Activated CD4-positive, alpha-beta memory T cell treated with anti-CD3 and anti-CD28 coated beads for 36 hours (primary cell): ENCODE measurements at regions not wholly inside any gene's neighbourhood (a gene's known extent, or its start where the extent isn't known, plus 50 kb on each side); places are given as distances from the start of the nearest gene placed in this dataset.

Experiments
- CTCF ChIA-PET: fragments of 350-600 bp; sonication (Branson Sonifier 250); formaldehyde crosslinking; loops from one replicate; lab custom pipeline; 2021; ENCODE audit warnings: antibody characterized with exemption, inconsistent platforms; lab: Charles Lee
- POLR2A ChIA-PET: fragments of 350-600 bp; sonication (Branson Sonifier 250); formaldehyde crosslinking; loops from one replicate; lab custom pipeline; 2021; ENCODE audit warnings: antibody characterized with exemption; lab: Charles Lee
- DNase-seq: peaks from one replicate; pipeline ENCODE4 v3.0.0-alpha.2; 2020
- H3K27ac Mint-ChIP-seq: one replicate; pipeline ENCODE4 v1.8.0; 2021; ENCODE audit warnings: mixed read lengths
- H3K27me3 Mint-ChIP-seq: one replicate; pipeline ENCODE4 v1.8.0; 2021; ENCODE audit warnings: mixed read lengths
- H3K36me3 Mint-ChIP-seq: one replicate; pipeline ENCODE4 v1.8.0; 2021; ENCODE audit warnings: mixed read lengths
- H3K4me1 Mint-ChIP-seq: one replicate; pipeline ENCODE4 v1.8.0; 2021; ENCODE audit warnings: low read depth, mixed read lengths
- H3K4me3 Mint-ChIP-seq: one replicate; pipeline ENCODE4 v1.8.0; 2021; ENCODE audit warnings: mild to moderate bottlenecking, mixed read lengths
- H3K9me3 Mint-ChIP-seq: one replicate; pipeline ENCODE4 v1.8.0; 2021; ENCODE audit warnings: mixed read lengths
- intact Hi-C: fragments of 100-400 bp; cut with micrococcal nuclease; formaldehyde crosslinking; loops from one replicate; pipeline ENCODE4 v1.15.1; 2023

DNA sequence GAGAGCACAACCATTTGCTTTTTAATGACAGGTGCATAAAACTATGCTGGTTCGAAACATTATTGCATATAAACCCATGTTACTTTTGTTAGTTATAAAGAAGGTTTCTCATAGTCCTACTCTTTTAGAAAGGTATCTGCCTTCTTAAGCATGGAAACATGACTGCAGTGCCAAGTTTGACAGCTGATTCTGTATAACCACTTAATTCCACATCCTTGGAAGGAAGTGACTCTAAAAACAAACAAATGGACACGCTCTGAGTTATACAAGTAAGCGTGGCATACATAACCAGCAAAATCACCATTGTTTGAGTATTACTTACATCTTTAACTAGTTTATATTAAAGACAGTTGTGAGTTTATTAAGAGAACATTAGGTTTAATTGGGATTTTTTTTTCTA, 125.0 kb upstream of the HDGFL1 start:
- Mint-ChIP-seq H3K27me3 (no peaks in the 10 kb centered on the region), H3K4me3 (no peak overlapping the region), H3K27ac (no peak overlapping the region), H3K9me3 (no peaks in the 10 kb centered on the region), H3K4me1 (no peaks in the 10 kb centered on the region), H3K36me3 (no peaks in the 10 kb centered on the region)
- DNase-seq, result no peak
- intact Hi-C loops, result no loop called here
- ChIA-PET POLR2A (no interaction called here), CTCF (no interaction called here)

DNA sequence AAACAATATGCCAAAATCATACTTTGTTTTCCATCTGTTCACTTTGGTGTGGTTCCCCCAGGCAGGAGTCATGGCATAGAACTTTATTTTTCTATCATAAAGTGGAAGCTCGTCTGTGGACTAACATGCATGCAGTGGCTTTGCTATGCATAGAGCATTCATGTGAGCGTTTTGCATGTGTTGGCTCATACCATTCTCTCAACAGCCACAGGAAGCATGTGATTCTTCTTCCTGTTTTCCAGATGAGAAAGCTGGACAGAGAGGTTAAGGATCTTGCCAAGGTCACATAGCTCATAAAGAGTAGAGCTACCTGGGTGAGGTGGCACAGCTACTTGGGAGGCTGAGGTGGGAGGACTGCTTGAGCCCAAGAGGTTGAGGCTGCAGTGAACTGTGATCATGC, 123.4 kb upstream of the HDGFL1 start:
- Mint-ChIP-seq H3K27ac (no peak overlapping the region), H3K4me3 (no peak overlapping the region), H3K27me3 (no peaks in the 10 kb centered on the region), H3K36me3 (no peaks in the 10 kb centered on the region), H3K9me3 (no peaks in the 10 kb centered on the region), H3K4me1 (no peaks in the 10 kb centered on the region)
- intact Hi-C loops, result no loop called here
- ChIA-PET CTCF (interaction anchor here (0.6 kb wide), 1 partner anchor 1071 kb away, joined by 3 read pairs; no protein-coding TSS in a partner anchor), POLR2A (no interaction called here)
- no peak for DNase-seq

DNA sequence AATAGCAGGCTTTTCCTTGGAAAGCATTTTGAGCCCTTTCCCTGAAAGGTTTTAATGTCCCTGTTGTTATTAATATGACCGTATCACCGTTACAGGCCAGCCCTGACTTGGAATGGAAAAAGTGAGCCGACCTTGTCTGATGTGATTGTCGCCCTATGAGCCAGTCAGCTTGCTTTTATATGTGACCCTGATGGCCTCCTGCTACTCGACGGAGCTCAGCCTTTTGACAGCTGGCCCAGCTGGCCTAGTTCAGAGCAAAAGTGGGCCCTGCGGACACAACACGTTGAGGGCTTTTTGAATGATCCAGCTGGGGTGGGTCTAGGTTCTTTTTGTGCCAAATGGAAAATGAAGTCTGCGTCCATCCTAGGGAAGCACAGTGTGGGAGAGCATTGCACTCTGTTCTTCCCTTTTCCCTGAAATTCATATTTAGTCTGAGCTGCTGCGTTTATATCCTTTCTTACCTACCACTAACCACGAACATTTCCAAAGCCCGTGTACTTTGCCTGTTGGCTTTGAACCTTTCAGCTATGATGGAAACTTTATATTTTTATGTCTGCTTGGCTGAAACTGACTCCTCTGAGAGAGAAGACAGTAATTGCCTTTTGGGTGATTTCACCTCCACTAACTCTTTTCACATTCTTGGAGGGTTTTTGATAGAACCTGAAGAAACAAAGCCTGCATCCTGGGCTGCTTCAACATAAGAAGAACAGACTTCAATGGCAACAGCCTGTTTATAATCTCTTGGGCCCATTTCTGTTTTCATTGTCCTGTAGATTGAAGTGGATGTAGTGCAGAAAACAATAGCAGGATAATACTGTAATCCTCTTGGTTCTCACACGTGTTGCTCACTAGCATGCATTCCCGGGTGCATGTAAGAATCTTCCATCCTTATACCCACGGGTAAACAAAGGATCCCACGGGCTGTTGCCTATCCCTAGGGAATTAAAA, 121.8 kb upstream of the HDGFL1 start:
- no peak for DNase-seq
- H3K4me1 Mint-ChIP-seq, result no peaks in the 10 kb centered on the region
- H3K9me3 Mint-ChIP-seq, result no peaks in the 10 kb centered on the region
- ChIA-PET POLR2A (no interaction called here), CTCF (no interaction called here)
- H3K27ac Mint-ChIP-seq, result no peak overlapping the region
- no peaks in the 10 kb centered on the region for H3K27me3 Mint-ChIP-seq
- intact Hi-C loops, result no loop called here
- no peaks in the 10 kb centered on the region for H3K36me3 Mint-ChIP-seq
- no peak overlapping the region for H3K4me3 Mint-ChIP-seq

DNA sequence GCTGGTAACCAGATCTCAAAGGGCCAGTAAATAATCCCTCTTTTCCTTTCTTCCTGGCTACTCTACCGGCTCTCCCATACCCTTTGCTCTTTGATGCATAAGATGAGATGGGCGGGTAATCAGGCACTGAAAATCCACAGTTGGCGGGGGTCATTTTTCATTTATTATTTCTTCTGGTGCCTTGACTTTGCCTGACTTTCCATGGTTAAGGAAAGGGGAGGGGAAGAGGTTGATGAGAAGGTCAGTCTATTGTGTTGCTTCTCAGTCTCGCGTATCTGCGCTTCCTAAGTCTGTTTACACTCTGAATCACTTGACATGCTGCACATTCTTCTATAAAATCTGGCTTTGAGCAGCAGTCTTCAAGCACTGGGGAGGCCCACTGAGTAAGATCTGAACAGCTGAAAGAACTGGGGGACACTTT, 121.1 kb upstream of the HDGFL1 start:
- CTCF ChIA-PET, result no interaction called here
- Mint-ChIP-seq H3K27me3 (no peaks in the 10 kb centered on the region), H3K36me3 (no peaks in the 10 kb centered on the region), H3K27ac (no peak overlapping the region), H3K4me1 (no peaks in the 10 kb centered on the region), H3K9me3 (no peaks in the 10 kb centered on the region), H3K4me3 (no peak overlapping the region)
- intact Hi-C loops, result no loop called here
- no peak for DNase-seq
- POLR2A ChIA-PET, result no interaction called here

DNA sequence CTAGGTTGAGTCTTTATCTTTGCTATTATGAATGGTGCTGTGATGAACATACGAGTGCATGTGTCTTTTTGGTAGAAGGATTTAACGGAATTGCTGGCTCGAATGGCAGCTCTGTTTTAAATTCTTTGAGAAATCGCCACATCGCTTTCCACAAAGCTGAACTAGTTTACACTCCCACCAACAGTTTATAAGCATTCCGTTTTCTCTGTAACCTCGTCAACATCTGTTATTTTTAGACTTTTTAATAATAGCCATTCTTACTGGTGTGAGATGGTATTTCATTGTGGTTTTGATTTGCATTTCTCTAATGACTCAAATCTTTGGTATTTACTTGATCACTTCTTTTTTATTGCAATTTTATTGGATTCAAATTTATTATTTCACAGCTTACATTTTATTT, 117.4 kb upstream of the HDGFL1 start:
- Mint-ChIP-seq H3K36me3 (no peaks in the 10 kb centered on the region), H3K4me3 (no peak overlapping the region)
- POLR2A ChIA-PET, result no interaction called here

DNA sequence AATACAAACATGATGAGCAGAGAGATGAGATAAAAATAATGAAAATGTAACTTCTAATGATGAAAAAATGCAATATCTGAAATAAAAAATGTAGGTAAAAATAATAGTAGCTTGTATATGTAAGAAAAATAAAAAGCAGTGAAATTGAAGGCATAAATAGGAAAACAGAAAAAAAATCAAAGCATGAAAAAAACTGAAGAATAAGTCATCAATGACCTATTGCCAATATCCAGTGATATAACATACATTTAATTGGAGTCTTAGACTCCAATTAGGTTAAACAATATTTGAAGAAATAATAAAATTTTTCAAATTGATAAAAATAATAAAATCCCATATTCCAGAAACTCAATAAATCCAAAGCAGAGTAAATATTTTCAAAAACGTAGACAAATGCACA, 114.0 kb upstream of the HDGFL1 start:
- no peaks in the 10 kb centered on the region for H3K4me1 Mint-ChIP-seq
- no peaks in the 10 kb centered on the region for H3K36me3 Mint-ChIP-seq
- ChIA-PET CTCF (no interaction called here), POLR2A (no interaction called here)
- no peak overlapping the region for H3K4me3 Mint-ChIP-seq
- H3K9me3 Mint-ChIP-seq, result peaks cover 9% of the 10 kb centered on the region
- no peak for DNase-seq
- H3K27ac Mint-ChIP-seq, result no peak overlapping the region
- intact Hi-C loops, result no loop called here
- no peaks in the 10 kb centered on the region for H3K27me3 Mint-ChIP-seq

More for the DNA sequence above, 117.4 kb upstream of the HDGFL1 start:
- Mint-ChIP-seq H3K27me3 (no peaks in the 10 kb centered on the region), H3K4me1 (no peaks in the 10 kb centered on the region), H3K9me3 (no peaks in the 10 kb centered on the region), H3K27ac (no peak overlapping the region)
- CTCF ChIA-PET, result no interaction called here
- DNase-seq, result no peak
- intact Hi-C loops, result no loop called here

DNA sequence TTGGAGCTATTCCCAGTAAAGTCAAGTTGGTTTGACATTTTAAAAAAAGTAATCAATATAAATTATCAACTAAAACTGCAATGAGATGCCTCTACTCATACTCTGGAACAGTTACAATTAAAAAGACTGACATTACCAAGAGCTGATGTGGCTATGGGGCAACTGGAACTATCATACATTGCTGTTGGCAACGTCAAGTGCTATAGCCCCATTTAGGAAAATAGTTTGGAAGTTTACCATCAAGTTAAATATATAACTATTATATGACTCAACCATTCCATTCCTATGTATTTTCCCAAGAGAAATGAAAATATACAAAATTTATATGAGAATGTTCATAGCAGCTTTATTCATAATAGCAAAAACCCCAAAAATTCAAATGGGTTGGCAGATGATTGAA, 111.4 kb upstream of the HDGFL1 start:
- peaks cover 11% of the 10 kb centered on the region for H3K9me3 Mint-ChIP-seq
- no peaks in the 10 kb centered on the region for H3K27me3 Mint-ChIP-seq
- intact Hi-C loops, result no loop called here
- no peaks in the 10 kb centered on the region for H3K4me1 Mint-ChIP-seq
- H3K27ac Mint-ChIP-seq, result no peak overlapping the region
- ChIA-PET CTCF (no interaction called here), POLR2A (no interaction called here)
- H3K4me3 Mint-ChIP-seq, result no peak overlapping the region
- no peaks in the 10 kb centered on the region for H3K36me3 Mint-ChIP-seq
- DNase-seq, result no peak

DNA sequence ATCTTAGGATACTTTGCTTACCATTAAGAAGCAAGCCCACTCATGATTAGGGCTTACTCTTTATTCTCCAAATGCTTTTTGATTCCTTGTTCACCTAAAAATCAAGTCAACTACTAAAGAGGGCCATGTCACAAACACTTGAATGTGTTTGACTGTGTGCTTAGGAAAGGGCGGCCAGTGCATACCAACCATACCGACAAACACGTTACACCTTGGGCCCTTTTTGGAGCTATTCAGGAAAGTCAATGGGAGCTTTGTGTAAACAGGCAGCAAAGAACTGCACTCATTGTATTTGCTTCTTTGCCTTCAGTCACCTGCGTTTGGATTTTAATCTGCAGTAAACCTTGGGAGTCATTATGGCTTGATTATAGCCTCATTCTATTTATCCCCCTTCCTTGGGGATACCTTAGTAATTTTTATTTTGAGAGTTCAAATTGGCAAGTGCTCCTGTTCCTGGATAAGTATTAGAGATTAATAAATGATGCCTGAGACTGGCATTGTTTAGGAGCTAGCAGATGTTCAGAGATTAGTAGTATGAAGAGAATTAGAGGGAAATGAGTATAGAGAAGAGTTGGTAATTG, 102.6 kb upstream of the HDGFL1 start:
- no peaks in the 10 kb centered on the region for H3K4me1 Mint-ChIP-seq
- DNase-seq, result no peak
- no peaks in the 10 kb centered on the region for H3K27me3 Mint-ChIP-seq
- CTCF ChIA-PET, result no interaction called here
- POLR2A ChIA-PET, result no interaction called here
- H3K36me3 Mint-ChIP-seq, result no peaks in the 10 kb centered on the region
- H3K9me3 Mint-ChIP-seq, result peaks cover 4% of the 10 kb centered on the region
- no peak overlapping the region for H3K27ac Mint-ChIP-seq
- no peak overlapping the region for H3K4me3 Mint-ChIP-seq
- intact Hi-C loops, result no loop called here

DNA sequence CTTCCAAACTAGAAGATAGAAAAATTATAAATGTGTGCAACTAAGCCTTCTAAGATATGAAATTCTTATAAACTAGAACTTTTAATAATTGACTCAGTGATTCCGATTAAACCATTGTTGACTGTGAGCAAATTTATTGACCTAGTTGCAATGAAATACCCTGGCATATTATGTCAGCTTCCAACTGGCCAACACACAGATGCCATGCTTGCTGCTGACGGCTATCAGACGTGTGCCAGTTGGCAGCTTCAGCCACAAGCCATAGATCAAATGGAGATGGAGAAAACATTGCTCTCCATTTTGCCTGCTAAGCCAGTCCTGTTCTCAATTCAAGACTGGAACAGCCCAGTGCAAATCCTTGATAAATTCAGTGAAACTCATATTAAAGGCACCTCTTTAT, 101.7 kb upstream of the HDGFL1 start:
- no peak for DNase-seq
- CTCF ChIA-PET, result no interaction called here
- Mint-ChIP-seq H3K9me3 (peaks cover 7% of the 10 kb centered on the region), H3K4me3 (no peak overlapping the region), H3K27me3 (no peaks in the 10 kb centered on the region), H3K27ac (no peak overlapping the region), H3K36me3 (no peaks in the 10 kb centered on the region), H3K4me1 (no peaks in the 10 kb centered on the region)
- intact Hi-C loops, result no loop called here
- POLR2A ChIA-PET, result no interaction called here

DNA sequence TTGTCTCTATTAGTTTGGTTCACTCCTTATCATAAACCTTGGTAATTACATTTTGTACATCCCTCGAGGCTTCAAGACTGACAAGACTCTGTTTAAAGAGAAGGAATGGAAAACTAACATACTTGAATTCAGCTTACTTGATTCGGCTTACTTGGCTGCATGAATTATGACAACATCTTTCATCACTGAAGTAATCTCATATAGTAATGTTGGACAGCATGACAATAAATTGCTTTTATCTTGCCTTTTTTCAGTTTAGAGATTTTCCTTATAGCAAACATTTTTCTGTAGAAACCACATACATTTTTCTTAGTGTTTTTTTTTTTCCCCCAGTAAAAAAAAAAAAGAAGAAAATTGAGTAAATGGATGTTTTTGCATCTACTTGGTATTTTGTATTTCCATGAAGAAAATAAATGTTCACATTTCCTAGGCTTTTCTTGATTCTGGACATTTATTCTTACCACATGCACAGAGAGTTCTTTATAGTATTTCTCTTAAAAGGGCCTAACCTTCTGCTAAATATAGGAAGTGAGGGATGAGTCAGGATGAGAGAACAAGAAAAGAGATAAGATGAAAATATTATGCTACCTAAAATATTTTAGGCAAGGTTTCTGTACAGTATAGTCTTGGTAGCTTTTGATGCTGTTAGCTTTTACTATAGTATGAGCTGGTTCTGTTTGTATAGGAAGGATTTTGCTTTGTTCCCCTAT, 101.0 kb upstream of the HDGFL1 start:
- no peaks in the 10 kb centered on the region for H3K27me3 Mint-ChIP-seq
- H3K9me3 Mint-ChIP-seq, result peaks cover 7% of the 10 kb centered on the region
- no peak for DNase-seq
- ChIA-PET CTCF (no interaction called here), POLR2A (no interaction called here)
- H3K4me1 Mint-ChIP-seq, result no peaks in the 10 kb centered on the region
- no peaks in the 10 kb centered on the region for H3K36me3 Mint-ChIP-seq
- no peak overlapping the region for H3K27ac Mint-ChIP-seq
- intact Hi-C loops, result no loop called here
- no peak overlapping the region for H3K4me3 Mint-ChIP-seq

DNA sequence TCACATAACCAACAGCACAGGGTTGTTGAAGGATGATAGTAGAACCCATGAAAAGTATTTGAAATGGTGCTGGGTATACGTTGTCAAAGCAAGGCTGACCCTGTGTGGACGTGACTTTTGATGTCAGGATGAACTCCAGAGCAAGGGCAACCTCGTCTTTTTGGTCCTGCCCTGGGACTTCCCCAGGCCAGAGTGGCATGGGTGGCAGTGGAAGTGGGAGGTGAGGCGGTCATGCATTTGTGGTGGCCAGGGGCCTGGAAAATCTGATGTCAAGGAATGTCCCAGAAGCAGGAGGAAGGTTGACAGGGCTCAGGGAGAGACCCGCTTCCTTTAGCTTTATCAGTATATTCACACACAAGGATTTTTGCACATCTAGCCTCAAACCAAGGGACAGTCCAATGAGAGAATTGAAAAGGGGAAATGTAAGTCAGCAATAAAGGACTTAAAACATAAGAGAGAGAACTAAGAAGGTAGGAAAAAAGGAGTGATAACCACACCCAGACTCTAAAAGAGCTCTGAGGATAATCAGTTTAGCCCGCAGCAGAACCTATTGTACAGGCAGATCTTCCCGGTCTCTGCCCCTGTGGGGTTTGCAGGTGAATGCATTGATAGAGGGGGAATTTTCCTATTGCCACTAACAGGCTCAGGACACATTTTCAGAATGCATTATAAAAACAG, 98.8 kb upstream of the HDGFL1 start:
- H3K9me3 Mint-ChIP-seq, result peaks cover 3% of the 10 kb centered on the region
- DNase-seq, result no peak
- H3K4me3 Mint-ChIP-seq, result no peak overlapping the region
- no peak overlapping the region for H3K27ac Mint-ChIP-seq
- no peaks in the 10 kb centered on the region for H3K4me1 Mint-ChIP-seq
- POLR2A ChIA-PET, result no interaction called here
- no peaks in the 10 kb centered on the region for H3K27me3 Mint-ChIP-seq
- no peaks in the 10 kb centered on the region for H3K36me3 Mint-ChIP-seq
- intact Hi-C loops, result no loop called here
- CTCF ChIA-PET, result no interaction called here

DNA sequence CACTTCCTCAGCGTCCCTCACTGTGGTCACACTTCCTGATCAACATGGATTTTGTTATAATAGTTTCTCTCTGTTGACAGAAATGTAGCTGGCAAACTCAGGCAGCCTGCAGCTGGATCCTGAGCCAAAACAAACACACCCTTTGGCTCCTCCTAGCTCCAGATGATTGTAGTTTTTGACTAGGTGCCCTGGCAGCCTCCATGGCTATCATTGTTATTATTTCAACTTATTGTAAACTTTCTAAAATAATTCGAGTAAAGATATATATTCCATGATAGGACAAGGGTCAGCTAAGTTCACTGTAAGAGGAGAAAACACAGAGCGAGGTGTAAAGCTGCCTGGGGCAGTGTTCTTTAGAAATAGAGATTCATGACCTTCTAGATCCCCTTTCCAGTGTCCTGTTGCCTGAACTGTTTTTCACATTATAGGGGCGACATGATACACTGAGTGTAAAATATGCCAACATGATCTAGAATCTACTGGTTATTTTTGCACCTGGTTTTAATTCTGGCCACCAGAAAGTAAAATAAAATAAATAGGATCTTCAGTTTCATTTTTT, 98.2 kb upstream of the HDGFL1 start:
- Mint-ChIP-seq H3K36me3 (no peaks in the 10 kb centered on the region), H3K4me1 (no peaks in the 10 kb centered on the region), H3K4me3 (no peak overlapping the region), H3K27ac (no peak overlapping the region), H3K9me3 (peaks cover 3% of the 10 kb centered on the region), H3K27me3 (no peaks in the 10 kb centered on the region)
- DNase-seq, result no peak
- ChIA-PET POLR2A (no interaction called here), CTCF (no interaction called here)
- intact Hi-C loops, result no loop called here
